Testis (tissue), 2 donors: ENCODE measurements at regions not wholly inside any gene's neighbourhood (a gene's known extent, or its start where the extent isn't known, plus 50 kb on each side); places are given as distances from the start of the nearest gene placed in this dataset.
"Not testable (repeated sequence)": the region's sequence is repeated elsewhere in the genome, so short reads cannot be mapped to it uniquely, and the experiment has no call there.

Source experiments
- DNase-seq: peaks from one replicate; pipeline ENCODE4 v3.0.0-alpha.2; 2019
- H3K27ac ChIP-seq, 2 donors: fragments of 200-600 bp; sonication (generic); one replicate each; pipeline ENCODE4 v1.5.1; 2019
- H3K27me3 ChIP-seq: fragments of 200-600 bp; sonication (generic); one replicate; pipeline ENCODE4 v1.5.1; 2019
- H3K36me3 ChIP-seq: fragments of 200-600 bp; sonication (generic); one replicate; pipeline ENCODE4 v1.5.1; 2017; ENCODE audit warnings: low read depth; ENCODE audit errors: missing control alignments
- H3K4me1 ChIP-seq: fragments of 200-600 bp; sonication (generic); one replicate; pipeline ENCODE4 v1.5.1; 2019
- H3K4me3 ChIP-seq, 2 donors: fragments of 200-600 bp; sonication (generic); one replicate each; pipeline ENCODE4 v1.5.1; 2017 to 2019
- H3K9me3 ChIP-seq: fragments of 200-600 bp; sonication (generic); one replicate; pipeline ENCODE4 v1.5.1; 2017
- CTCF ChIP-seq, 3 experiments: fragments of 450-650 bp in 2 of 3; fragments of 200-600 bp in 1 of 3; sonication (generic) in 1 of 3; IDR thresholded peaks; one replicate each; pipeline ENCODE4 v1.5.1; 2016 to 2019; ENCODE audit warnings: antibody characterized with exemption in 3 of 3, mild to moderate bottlenecking in 2 of 3, moderate library complexity in 1 of 3
- POLR2A ChIP-seq: fragments of 450-650 bp; IDR thresholded peaks from one replicate; pipeline ENCODE4 v1.6.1; 2017; ENCODE audit warnings: antibody characterized with exemption, mild to moderate bottlenecking, moderate library complexity
- whole genome bisulfite sequencing, 2 donors: methylation state at CpG; one replicate each; pipeline ENCODE4 v1.1.5; 2018; 5-methylcytosine and 5-hydroxymethylcytosine counted together
- intact Hi-C: fragments of 100-400 bp; cut with DNase I; formaldehyde crosslinking; loops from one replicate; pipeline ENCODE4 v1.15.1; 2023; ENCODE audit warnings: low total_unique reads

DNA sequence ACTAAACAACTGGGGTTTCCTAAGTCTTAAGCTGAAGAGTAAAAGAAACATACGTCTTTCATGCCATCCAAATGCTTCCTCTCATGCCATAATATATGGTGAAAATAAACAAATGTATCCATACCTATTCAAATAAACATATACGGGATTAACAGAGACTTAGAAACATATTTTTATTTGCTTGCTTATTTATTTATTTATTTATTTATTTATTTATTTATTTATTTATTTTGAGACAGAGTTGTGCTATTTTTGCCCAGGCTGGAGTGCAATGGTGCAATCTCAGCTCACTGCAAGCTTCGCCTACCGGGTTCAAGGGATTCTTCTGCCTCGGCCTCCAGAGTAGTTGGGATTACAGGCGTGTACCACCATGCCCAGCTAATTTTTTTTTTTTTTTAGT, 291.6 kb upstream of the CNTN5 start:
- intact Hi-C loops, result no loop called here
- no peaks in the 10 kb centered on the region for H3K4me1 ChIP-seq
- TF ChIP-seq CTCF (IDR thresholded peaks at IDR 0.05) (no peak), POLR2A (no peak)
- no peak for DNase-seq
- no peaks in the 10 kb centered on the region for H3K9me3 ChIP-seq
- H3K36me3 ChIP-seq, result no peaks in the 10 kb centered on the region
- H3K4me3 ChIP-seq, result no peak overlapping the region
- WGBS, 2 donors, result 96% methylated on average over 6 of the region's 6 CpGs
- no peaks in the 10 kb centered on the region for H3K27me3 ChIP-seq
- H3K27ac ChIP-seq, result no peak overlapping the region

- Histone ChIP-seq H3K27ac (no peak overlapping the region), H3K9me3 (no peaks in the 10 kb centered on the region), H3K27me3 (no peaks in the 10 kb centered on the region), H3K36me3 (no peaks in the 10 kb centered on the region), H3K4me1 (no peaks in the 10 kb centered on the region), H3K4me3 (no peak overlapping the region)
- no peak for DNase-seq
- intact Hi-C loops, result no loop called here
- 75 to 95% methylated on average over 1 of the region's 1 CpG for WGBS, 2 donors
- no peak for TF ChIP-seq CTCF (IDR thresholded peaks at IDR 0.05)
- TF ChIP-seq POLR2A, result no peak
These were observed 287.8 kb upstream of the CNTN5 start for GRCh38 chr11:98732947-98733346.

DNA sequence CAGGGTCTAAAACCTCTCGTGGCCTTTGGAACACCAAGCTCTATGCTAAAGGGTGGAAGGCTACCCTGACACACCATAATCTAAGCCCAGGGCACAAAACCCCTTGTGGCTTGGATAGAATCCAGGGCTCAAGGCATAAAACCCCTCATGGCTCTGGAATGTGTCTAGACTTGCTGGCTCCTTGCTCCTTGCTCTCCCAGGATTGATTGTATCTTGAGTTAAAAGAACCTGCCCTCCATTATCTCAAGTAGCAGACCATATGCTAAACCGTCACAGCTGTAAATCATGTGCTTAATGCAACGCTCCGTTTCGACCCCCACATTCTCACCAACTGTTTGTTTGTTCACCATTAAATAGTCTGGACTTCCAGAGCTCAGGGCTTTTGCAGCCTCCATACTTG, 287.4 kb upstream of the CNTN5 start:
- H3K27me3 ChIP-seq, H3K27ac ChIP-seq, H3K36me3 ChIP-seq, intact Hi-C loops, H3K4me3 ChIP-seq, H3K4me1 ChIP-seq, H3K9me3 ChIP-seq, DNase-seq: not testable (repeated sequence)
- WGBS, 2 donors, result 60 to 64% methylated on average over 5 of the region's 5 CpGs

DNA sequence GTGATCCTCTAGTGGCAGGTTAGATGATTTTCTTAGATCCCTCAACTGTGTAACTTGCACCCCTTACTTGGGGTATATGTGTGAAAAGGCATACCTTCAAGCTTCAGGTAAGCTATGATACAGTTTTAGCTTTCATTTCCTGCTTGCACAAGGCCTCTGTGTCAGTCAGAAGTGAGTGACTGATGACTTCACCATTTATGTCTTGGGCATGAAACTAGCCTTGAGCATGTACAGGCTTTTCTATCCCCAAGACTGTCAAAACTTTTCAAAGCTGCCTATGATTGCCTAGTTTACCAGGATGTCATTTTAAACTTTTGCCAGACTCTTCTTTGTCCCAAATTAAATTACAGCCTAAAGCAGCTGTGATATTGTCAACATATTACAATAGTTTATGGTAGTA, 286.1 kb upstream of the CNTN5 start:
- Histone ChIP-seq H3K27ac (no peak overlapping the region), H3K9me3 (no peaks in the 10 kb centered on the region)
- intact Hi-C loops, result no loop called here

DNA sequence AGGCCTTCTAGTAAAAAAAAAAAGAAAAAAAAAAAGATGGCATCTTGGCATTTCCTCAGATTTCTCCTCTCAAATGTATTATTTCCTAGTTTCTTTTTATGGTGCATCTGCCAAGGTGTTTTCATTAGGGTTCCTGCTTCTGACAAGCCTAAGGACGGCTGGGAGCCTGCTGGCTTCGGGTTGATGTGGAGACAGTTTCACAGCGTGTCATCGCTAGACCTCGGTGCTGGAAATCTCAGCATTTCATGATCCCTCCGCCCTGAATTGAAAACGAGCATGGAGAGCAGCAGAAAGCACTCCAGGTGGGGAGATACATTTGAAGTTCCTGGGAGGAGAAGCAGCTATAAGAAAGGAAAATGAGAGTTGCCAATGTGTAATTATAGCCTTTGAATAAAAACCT, 283.9 kb upstream of the CNTN5 start:
- intact Hi-C loops, result no loop called here
- no peak for DNase-seq
- H3K4me3 ChIP-seq, result peak overlapping the region in 1 of 2 donors; percentile 8
- no peaks in the 10 kb centered on the region for H3K9me3 ChIP-seq
- no peaks in the 10 kb centered on the region for H3K4me1 ChIP-seq
- H3K36me3 ChIP-seq, result no peaks in the 10 kb centered on the region
- no peak overlapping the region for H3K27ac ChIP-seq
- 39 to 68% methylated on average over 7 of the region's 7 CpGs for WGBS, 2 donors
- H3K27me3 ChIP-seq, result no peaks in the 10 kb centered on the region
- TF ChIP-seq POLR2A (no peak), CTCF (IDR thresholded peaks at IDR 0.05) (no peak)

More for the DNA sequence above, 286.1 kb upstream of the CNTN5 start:
- Histone ChIP-seq H3K4me1 (no peaks in the 10 kb centered on the region), H3K27me3 (no peaks in the 10 kb centered on the region), H3K4me3 (no peak overlapping the region), H3K36me3 (no peaks in the 10 kb centered on the region)
- DNase-seq, result no peak
- TF ChIP-seq CTCF (IDR thresholded peaks at IDR 0.05) (no peak), POLR2A (no peak)
